ENCODE measurements at regions not wholly inside any gene's neighbourhood (a gene's known extent, or its start where the extent isn't known, plus 50 kb on each side); places are given as distances from the start of the nearest gene placed in this dataset.

- H3K9me3 ChIP-seq = no peaks in the 10 kb centered on the region
- no peaks in the 10 kb centered on the region for H3K27me3 ChIP-seq (replicated peaks; ENCODE audit: control insufficient read depth, insufficient read depth, low read length)
- ChIA-PET POLR2A (no interaction called here), CTCF (no interaction called here)
- DNase-seq = no peak
- H3K4me1 ChIP-seq = no peaks in the 10 kb centered on the region
- Mint-ChIP-seq H3K9me3 (ENCODE audit: unreplicated experiment) (no peaks in the 10 kb centered on the region), H3K4me3 (ENCODE audit: unreplicated experiment) (no peak overlapping the region), H3K36me3 (ENCODE audit: insufficient read depth, unreplicated experiment) (no peaks in the 10 kb centered on the region), H3K4me1 (ENCODE audit: low read depth, unreplicated experiment) (no peaks in the 10 kb centered on the region), H3K27ac (ENCODE audit: unreplicated experiment) (no peak overlapping the region), H3K27me3 (ENCODE audit: insufficient read depth, unreplicated experiment) (no peaks in the 10 kb centered on the region)
- no peaks in the 10 kb centered on the region for H3K36me3 ChIP-seq (ENCODE audit: control insufficient read depth, insufficient read depth, low read length)
- no TSS peak for BruUV-seq (replicated peaks)
- intact Hi-C loops (cut with micrococcal nuclease; ENCODE audit: unreplicated experiment) = no loop called here
- H3K4me3 ChIP-seq (ENCODE audit: low read depth, low read length) = no peak overlapping the region
- TF ChIP-seq CTCF (IDR thresholded peaks at IDR 0.05; ENCODE audit: insufficient read depth in 1 of 2, low read depth in 1 of 2, low read length in 1 of 2, severe bottlenecking in 1 of 2, unreplicated experiment in 1 of 2) = no peak
Measured at GRCh38 chr5:145473042-145473642, 362.0 kb downstream of the PRELID2 start.

GRCh38 chr5:145471831-145472612, 363.1 kb downstream of the PRELID2 start:
- ChIA-PET CTCF (no interaction called here), POLR2A (no interaction called here)
- Mint-ChIP-seq H3K9me3 (ENCODE audit: unreplicated experiment) (no peaks in the 10 kb centered on the region), H3K27me3 (ENCODE audit: insufficient read depth, unreplicated experiment) (no peaks in the 10 kb centered on the region), H3K27ac (ENCODE audit: unreplicated experiment) (no peak overlapping the region), H3K4me1 (ENCODE audit: low read depth, unreplicated experiment) (no peaks in the 10 kb centered on the region), H3K36me3 (ENCODE audit: insufficient read depth, unreplicated experiment) (no peaks in the 10 kb centered on the region), H3K4me3 (ENCODE audit: unreplicated experiment) (no peak overlapping the region)
- no peaks in the 10 kb centered on the region for H3K27me3 ChIP-seq (replicated peaks; ENCODE audit: control insufficient read depth, insufficient read depth, low read length)
- H3K9me3 ChIP-seq = no peaks in the 10 kb centered on the region
- H3K4me3 ChIP-seq (ENCODE audit: low read depth, low read length) = no peak overlapping the region
- intact Hi-C loops (cut with micrococcal nuclease; ENCODE audit: unreplicated experiment) = no loop called here
- no peaks in the 10 kb centered on the region for H3K36me3 ChIP-seq (ENCODE audit: control insufficient read depth, insufficient read depth, low read length)
- TF ChIP-seq CTCF (IDR thresholded peaks at IDR 0.05; ENCODE audit: insufficient read depth in 1 of 2, low read depth in 1 of 2, low read length in 1 of 2, severe bottlenecking in 1 of 2, unreplicated experiment in 1 of 2) = no peak
- H3K4me1 ChIP-seq = no peaks in the 10 kb centered on the region
- DNase-seq = no peak
- no TSS peak for BruUV-seq (replicated peaks)

- H3K9me3 ChIP-seq = no peaks in the 10 kb centered on the region
- Mint-ChIP-seq H3K27me3 (ENCODE audit: insufficient read depth, unreplicated experiment) (no peaks in the 10 kb centered on the region), H3K9me3 (ENCODE audit: unreplicated experiment) (no peaks in the 10 kb centered on the region), H3K4me3 (ENCODE audit: unreplicated experiment) (no peak overlapping the region), H3K27ac (ENCODE audit: unreplicated experiment) (no peak overlapping the region), H3K4me1 (ENCODE audit: low read depth, unreplicated experiment) (no peaks in the 10 kb centered on the region), H3K36me3 (ENCODE audit: insufficient read depth, unreplicated experiment) (no peaks in the 10 kb centered on the region)
- ChIA-PET CTCF (no interaction called here), POLR2A (no interaction called here)
- no TSS peak for BruUV-seq (replicated peaks)
- H3K36me3 ChIP-seq (ENCODE audit: control insufficient read depth, insufficient read depth, low read length) = no peaks in the 10 kb centered on the region
- H3K4me3 ChIP-seq (ENCODE audit: low read depth, low read length) = no peak overlapping the region
- H3K4me1 ChIP-seq = no peaks in the 10 kb centered on the region
- intact Hi-C loops (cut with micrococcal nuclease; ENCODE audit: unreplicated experiment) = no loop called here
- TF ChIP-seq CTCF (IDR thresholded peaks at IDR 0.05; ENCODE audit: insufficient read depth in 1 of 2, low read depth in 1 of 2, low read length in 1 of 2, severe bottlenecking in 1 of 2, unreplicated experiment in 1 of 2) = no peak
- DNase-seq = no peak
- H3K27me3 ChIP-seq (replicated peaks; ENCODE audit: control insufficient read depth, insufficient read depth, low read length) = no peaks in the 10 kb centered on the region
Measured at GRCh38 chr5:145471026-145471425, 364.1 kb downstream of the PRELID2 start.
